ENCODE measurements at regions not wholly inside any gene's neighbourhood (a gene's known extent, or its start where the extent isn't known, plus 50 kb on each side); places are given as distances from the start of the nearest gene placed in this dataset.

- no peak for DNase-seq (ENCODE audit: low spot score in 2 of 2)
- no peaks in the 10 kb centered on the region for H3K9me3 ChIP-seq
- TF ChIP-seq POLR2AphosphoS5 (IDR thresholded peaks at IDR 0.05) (no peak), CTCF (IDR thresholded peaks at IDR 0.05) (no peak), EP300 (IDR thresholded peaks at IDR 0.05) (no peak), POLR2A (IDR thresholded peaks at IDR 0.05) (no peak)
- H3K27ac ChIP-seq = no peak overlapping the region
- no peaks in the 10 kb centered on the region for H3K36me3 ChIP-seq
- WGBS = 88% methylated on average over 1 of the region's 1 CpG
- H3K4me3 ChIP-seq = no peak overlapping the region
- no peaks in the 10 kb centered on the region for H3K27me3 ChIP-seq
- no peaks in the 10 kb centered on the region for H3K4me1 ChIP-seq
Measured at GRCh38 chr7:13682626-13683025, 306.8 kb downstream of the ETV1 start.

- Histone ChIP-seq H3K9me3 (no peaks in the 10 kb centered on the region), H3K27ac (no peak overlapping the region), H3K27me3 (no peaks in the 10 kb centered on the region), H3K4me3 (no peak overlapping the region), H3K4me1 (no peaks in the 10 kb centered on the region), H3K36me3 (no peaks in the 10 kb centered on the region)
- TF ChIP-seq EP300 (IDR thresholded peaks at IDR 0.05) (no peak), CTCF (IDR thresholded peaks at IDR 0.05) (no peak), POLR2A (IDR thresholded peaks at IDR 0.05) (no peak), POLR2AphosphoS5 (IDR thresholded peaks at IDR 0.05) (no peak)
- DNase-seq (ENCODE audit: low spot score in 2 of 2) = no peak
- 88% methylated on average over 1 of the region's 1 CpG for WGBS
Measured at GRCh38 chr7:13687500-13687899, 302.0 kb downstream of the ETV1 start.

GRCh38 chr7:13692548-13692947, 296.9 kb downstream of the ETV1 start:
- Histone ChIP-seq H3K4me3 (no peak overlapping the region), H3K4me1 (no peaks in the 10 kb centered on the region), H3K36me3 (no peaks in the 10 kb centered on the region), H3K27me3 (no peaks in the 10 kb centered on the region), H3K27ac (no peak overlapping the region), H3K9me3 (no peaks in the 10 kb centered on the region)
- DNase-seq (ENCODE audit: low spot score in 2 of 2) = no peak
- TF ChIP-seq EP300 (IDR thresholded peaks at IDR 0.05) (no peak), POLR2AphosphoS5 (IDR thresholded peaks at IDR 0.05) (no peak)
- WGBS = 84% methylated on average over 4 of the region's 4 CpGs

- no peak for TF ChIP-seq POLR2A (IDR thresholded peaks at IDR 0.05)
- no peak for TF ChIP-seq EP300 (IDR thresholded peaks at IDR 0.05)
- TF ChIP-seq CTCF (IDR thresholded peaks at IDR 0.05) = no peak
- TF ChIP-seq POLR2AphosphoS5 (IDR thresholded peaks at IDR 0.05) = no peak
- Histone ChIP-seq H3K27ac (no peak overlapping the region), H3K9me3 (no peaks in the 10 kb centered on the region), H3K4me3 (no peak overlapping the region), H3K4me1 (no peaks in the 10 kb centered on the region), H3K27me3 (no peaks in the 10 kb centered on the region), H3K36me3 (no peaks in the 10 kb centered on the region)
- no peak for DNase-seq (ENCODE audit: low spot score in 2 of 2)
- 94% methylated on average over 2 of the region's 2 CpGs for WGBS
Measured at GRCh38 chr7:13702251-13702650, 287.2 kb downstream of the ETV1 start.

- no peaks in the 10 kb centered on the region for H3K9me3 ChIP-seq
- DNase-seq (ENCODE audit: low spot score in 2 of 2) = no peak
- no peaks in the 10 kb centered on the region for H3K27me3 ChIP-seq
- H3K27ac ChIP-seq = no peak overlapping the region
- H3K4me3 ChIP-seq = no peak overlapping the region
- no peaks in the 10 kb centered on the region for H3K4me1 ChIP-seq
- TF ChIP-seq CTCF (IDR thresholded peaks at IDR 0.05) (no peak), POLR2AphosphoS5 (IDR thresholded peaks at IDR 0.05) (no peak), EP300 (IDR thresholded peaks at IDR 0.05) (no peak), POLR2A (IDR thresholded peaks at IDR 0.05) (no peak)
- H3K36me3 ChIP-seq = no peaks in the 10 kb centered on the region
- 65% methylated on average over 2 of the region's 2 CpGs for WGBS
Measured at GRCh38 chr7:13708670-13709069, 280.8 kb downstream of the ETV1 start.

- Histone ChIP-seq H3K36me3 (no peaks in the 10 kb centered on the region), H3K4me1 (no peaks in the 10 kb centered on the region), H3K27me3 (no peaks in the 10 kb centered on the region), H3K9me3 (peaks cover 8% of the 10 kb centered on the region), H3K4me3 (no peak overlapping the region), H3K27ac (no peak overlapping the region)
- TF ChIP-seq EP300 (IDR thresholded peaks at IDR 0.05) (no peak), POLR2AphosphoS5 (IDR thresholded peaks at IDR 0.05) (no peak), CTCF (IDR thresholded peaks at IDR 0.05) (no peak), POLR2A (IDR thresholded peaks at IDR 0.05) (no peak)
- no peak for DNase-seq (ENCODE audit: low spot score in 2 of 2)
Measured at GRCh38 chr7:13713092-13713491, 276.4 kb downstream of the ETV1 start.

All from suprapubic skin (tissue), 4 donors.